ENCODE measurements at regions not wholly inside any gene's neighbourhood (a gene's known extent, or its start where the extent isn't known, plus 50 kb on each side); places are given as distances from the start of the nearest gene placed in this dataset.

DNA sequence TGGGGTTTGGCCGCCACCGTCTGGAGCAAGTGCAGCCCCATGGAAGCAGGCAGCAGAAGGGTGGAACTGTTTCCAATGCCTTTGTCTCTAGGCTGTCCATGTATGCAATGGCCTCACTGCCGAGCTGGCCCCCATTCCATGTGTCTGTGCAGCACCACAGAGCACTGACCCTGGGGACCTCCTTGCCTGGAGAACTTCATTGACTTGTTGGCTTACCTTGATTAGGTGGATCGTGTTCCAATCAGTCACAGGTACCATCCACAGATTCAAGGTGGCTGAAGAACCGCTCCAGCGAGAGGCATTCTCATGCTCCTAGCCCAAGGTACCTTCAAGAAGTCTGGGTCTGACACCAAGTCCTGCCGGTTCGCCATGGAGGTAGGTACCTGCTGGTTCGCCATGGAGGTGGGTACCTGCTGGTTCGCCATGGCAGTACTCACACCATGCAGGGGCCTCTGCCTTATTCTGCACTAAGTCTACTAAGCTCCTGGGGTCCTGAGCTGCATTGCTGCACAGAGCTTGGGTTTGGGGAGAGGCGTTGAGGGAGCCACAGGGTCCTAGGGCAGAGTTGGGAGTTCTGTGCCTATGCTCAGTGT, 358.3 kb upstream of the IRX1 start:
- H3K27me3 ChIP-seq (ENCODE audit: control insufficient read depth, insufficient read depth, low read length) = no peaks in the 10 kb centered on the region
- no peaks in the 10 kb centered on the region for H3K36me3 ChIP-seq (ENCODE audit: control insufficient read depth, insufficient read depth, low read length)
- TF ChIP-seq POLR2AphosphoS5 (IDR thresholded peaks at IDR 0.05; ENCODE audit: low read depth, low read length) = no peak
- TF ChIP-seq SIN3A (IDR thresholded peaks at IDR 0.05; ENCODE audit: borderline replicate concordance, insufficient read depth, low read depth, low read length) = no peak
- TF ChIP-seq, protein P1, sequence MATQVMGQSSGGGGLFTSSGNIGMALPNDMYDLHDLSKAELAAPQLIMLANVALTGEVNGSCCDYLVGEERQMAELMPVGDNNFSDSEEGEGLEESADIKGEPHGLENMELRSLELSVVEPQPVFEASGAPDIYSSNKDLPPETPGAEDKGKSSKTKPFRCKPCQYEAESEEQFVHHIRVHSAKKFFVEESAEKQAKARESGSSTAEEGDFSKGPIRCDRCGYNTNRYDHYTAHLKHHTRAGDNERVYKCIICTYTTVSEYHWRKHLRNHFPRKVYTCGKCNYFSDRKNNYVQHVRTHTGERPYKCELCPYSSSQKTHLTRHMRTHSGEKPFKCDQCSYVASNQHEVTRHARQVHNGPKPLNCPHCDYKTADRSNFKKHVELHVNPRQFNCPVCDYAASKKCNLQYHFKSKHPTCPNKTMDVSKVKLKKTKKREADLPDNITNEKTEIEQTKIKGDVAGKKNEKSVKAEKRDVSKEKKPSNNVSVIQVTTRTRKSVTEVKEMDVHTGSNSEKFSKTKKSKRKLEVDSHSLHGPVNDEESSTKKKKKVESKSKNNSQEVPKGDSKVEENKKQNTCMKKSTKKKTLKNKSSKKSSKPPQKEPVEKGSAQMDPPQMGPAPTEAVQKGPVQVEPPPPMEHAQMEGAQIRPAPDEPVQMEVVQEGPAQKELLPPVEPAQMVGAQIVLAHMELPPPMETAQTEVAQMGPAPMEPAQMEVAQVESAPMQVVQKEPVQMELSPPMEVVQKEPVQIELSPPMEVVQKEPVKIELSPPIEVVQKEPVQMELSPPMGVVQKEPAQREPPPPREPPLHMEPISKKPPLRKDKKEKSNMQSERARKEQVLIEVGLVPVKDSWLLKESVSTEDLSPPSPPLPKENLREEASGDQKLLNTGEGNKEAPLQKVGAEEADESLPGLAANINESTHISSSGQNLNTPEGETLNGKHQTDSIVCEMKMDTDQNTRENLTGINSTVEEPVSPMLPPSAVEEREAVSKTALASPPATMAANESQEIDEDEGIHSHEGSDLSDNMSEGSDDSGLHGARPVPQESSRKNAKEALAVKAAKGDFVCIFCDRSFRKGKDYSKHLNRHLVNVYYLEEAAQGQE (IDR thresholded peaks at IDR 0.05; ENCODE audit: insufficient read depth in 1 of 2, low read depth in 2 of 2, low read length in 1 of 2) = no peak
- TF ChIP-seq, protein P2, sequence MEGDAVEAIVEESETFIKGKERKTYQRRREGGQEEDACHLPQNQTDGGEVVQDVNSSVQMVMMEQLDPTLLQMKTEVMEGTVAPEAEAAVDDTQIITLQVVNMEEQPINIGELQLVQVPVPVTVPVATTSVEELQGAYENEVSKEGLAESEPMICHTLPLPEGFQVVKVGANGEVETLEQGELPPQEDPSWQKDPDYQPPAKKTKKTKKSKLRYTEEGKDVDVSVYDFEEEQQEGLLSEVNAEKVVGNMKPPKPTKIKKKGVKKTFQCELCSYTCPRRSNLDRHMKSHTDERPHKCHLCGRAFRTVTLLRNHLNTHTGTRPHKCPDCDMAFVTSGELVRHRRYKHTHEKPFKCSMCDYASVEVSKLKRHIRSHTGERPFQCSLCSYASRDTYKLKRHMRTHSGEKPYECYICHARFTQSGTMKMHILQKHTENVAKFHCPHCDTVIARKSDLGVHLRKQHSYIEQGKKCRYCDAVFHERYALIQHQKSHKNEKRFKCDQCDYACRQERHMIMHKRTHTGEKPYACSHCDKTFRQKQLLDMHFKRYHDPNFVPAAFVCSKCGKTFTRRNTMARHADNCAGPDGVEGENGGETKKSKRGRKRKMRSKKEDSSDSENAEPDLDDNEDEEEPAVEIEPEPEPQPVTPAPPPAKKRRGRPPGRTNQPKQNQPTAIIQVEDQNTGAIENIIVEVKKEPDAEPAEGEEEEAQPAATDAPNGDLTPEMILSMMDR (IDR thresholded peaks at IDR 0.05) = no peak
- no peak for TF ChIP-seq TCF7L2 (IDR thresholded peaks at IDR 0.05; ENCODE audit: low read depth, low read length)
- ATAC-seq (no peak), DNase-seq (ENCODE audit: low read depth, low spot score) (no peak)
- ChIA-PET POLR2A (no interaction called here), CTCF (no interaction called here)
- H3K4me1 ChIP-seq (ENCODE audit: control insufficient read depth, insufficient read depth, low read length) = no peaks in the 10 kb centered on the region
- no peak overlapping the region for H3K27ac ChIP-seq (ENCODE audit: low read length)
- intact Hi-C loops (cut with micrococcal nuclease; ENCODE audit: unreplicated experiment) (no loop called here), in situ Hi-C loops (cut with HindIII; ENCODE audit: low pct_unique_long_range_greater_than_20kb, low sequenced_read_pairs) (no loop called here)
- H3K4me3 ChIP-seq (ENCODE audit: low read depth in 2 of 2, low read length in 2 of 2) = no peak overlapping the region
- BruUV-seq (replicated peaks) = no TSS peak
- H3K9me3 ChIP-seq (ENCODE audit: control insufficient read depth, insufficient read depth, low read depth, low read length) = no peaks in the 10 kb centered on the region

DNA sequence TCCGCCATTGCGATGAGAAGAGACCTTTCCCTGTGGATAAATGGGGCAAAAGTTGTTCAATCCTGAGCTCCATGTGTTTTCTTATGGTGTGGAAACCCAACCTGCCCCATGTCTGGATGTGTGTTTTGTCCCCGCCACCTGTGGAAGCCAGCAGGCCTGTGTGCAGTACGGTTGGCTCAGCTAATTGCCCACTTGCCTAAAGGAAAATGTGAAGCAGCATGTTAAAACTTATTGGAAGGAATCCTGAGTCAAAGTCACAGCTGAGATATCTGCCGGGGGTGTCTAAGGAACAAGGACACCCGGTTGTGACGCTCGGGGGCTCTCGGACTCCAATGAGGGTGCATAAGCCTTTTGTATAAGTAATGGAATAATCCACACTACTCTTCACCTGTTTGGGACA, 361.1 kb upstream of the IRX1 start:
- TF ChIP-seq SIN3A (IDR thresholded peaks at IDR 0.05; ENCODE audit: borderline replicate concordance, insufficient read depth, low read depth, low read length) = no peak
- TF ChIP-seq POLR2AphosphoS5 (IDR thresholded peaks at IDR 0.05; ENCODE audit: low read depth, low read length) = no peak
- TF ChIP-seq, protein P1 (IDR thresholded peaks at IDR 0.05; ENCODE audit: insufficient read depth in 1 of 2, low read depth in 2 of 2, low read length in 1 of 2) = no peak
- TF ChIP-seq TCF7L2 (IDR thresholded peaks at IDR 0.05; ENCODE audit: low read depth, low read length) = no peak
- TF ChIP-seq, protein P2 (IDR thresholded peaks at IDR 0.05) = no peak
- in situ Hi-C loops (cut with HindIII; ENCODE audit: low pct_unique_long_range_greater_than_20kb, low sequenced_read_pairs) (no loop called here), intact Hi-C loops (cut with micrococcal nuclease; ENCODE audit: unreplicated experiment) (no loop called here)
- Histone ChIP-seq H3K27me3 (ENCODE audit: control insufficient read depth, insufficient read depth, low read length) (no peaks in the 10 kb centered on the region), H3K4me1 (ENCODE audit: control insufficient read depth, insufficient read depth, low read length) (no peaks in the 10 kb centered on the region), H3K9me3 (ENCODE audit: control insufficient read depth, insufficient read depth, low read depth, low read length) (no peaks in the 10 kb centered on the region), H3K27ac (ENCODE audit: low read length) (no peak overlapping the region), H3K4me3 (ENCODE audit: low read depth in 2 of 2, low read length in 2 of 2) (no peak overlapping the region), H3K36me3 (ENCODE audit: control insufficient read depth, insufficient read depth, low read length) (no peaks in the 10 kb centered on the region)
- ATAC-seq (no peak), DNase-seq (ENCODE audit: low read depth, low spot score) (no peak)
- CTCF ChIA-PET = no interaction called here
- POLR2A ChIA-PET = no interaction called here
- no TSS peak for BruUV-seq (replicated peaks)

Measured in Panc1 (cell line).